GM13977 (cell line): ENCODE measurements at regions not wholly inside any gene's neighbourhood (a gene's known extent, or its start where the extent isn't known, plus 50 kb on each side); places are given as distances from the start of the nearest gene placed in this dataset.

Experiments used
- DNase-seq: peaks from one replicate; pipeline ENCODE4 v3.0.0; 2012; ENCODE audit warnings: low spot score
- CTCF ChIP-seq: IDR thresholded peaks from 2 replicates; pipeline ENCODE4 v1.5.1; 2012; ENCODE audit warnings: mild to moderate bottlenecking, control low read depth; ENCODE audit not compliant: insufficient read depth; ENCODE audit errors: extremely low read depth, missing control alignments
- in situ Hi-C: fragments of 300-500 bp; cut with MboI; formaldehyde crosslinking; loops from one replicate; pipeline ENCODE4 v1.12.0; 2022; ENCODE audit warnings: low sequenced_read_pairs, low pct_unique_long_range_greater_than_20kb, mixed read lengths, inconsistent platforms; ENCODE audit not compliant: unreplicated experiment

GRCh38 chr5:155082401-155082800, 68.8 kb downstream of the KIF4B start:
- no peak for DNase-seq
- TF ChIP-seq CTCF = no peak

GRCh38 chr5:155085282-155085989, 71.9 kb downstream of the KIF4B start:
- TF ChIP-seq CTCF = no peak
- no peak for DNase-seq
- in situ Hi-C loops = no loop called here

More at GRCh38 chr5:155082401-155082800, 68.8 kb downstream of the KIF4B start:
- in situ Hi-C loops = no loop called here

- TF ChIP-seq CTCF = no peak
- in situ Hi-C loops = no loop called here
- no peak for DNase-seq
These were observed 73.5 kb downstream of the KIF4B start for GRCh38 chr5:155087036-155087435.

- in situ Hi-C loops = no loop called here
These were observed 75.3 kb downstream of the KIF4B start for GRCh38 chr5:155088811-155089210.

GRCh38 chr5:155089643-155090042, 76.1 kb downstream of the KIF4B start:
- TF ChIP-seq CTCF = no peak
- in situ Hi-C loops = no loop called here
- DNase-seq = no peak

More at GRCh38 chr5:155088811-155089210, 75.3 kb downstream of the KIF4B start:
- no peak for TF ChIP-seq CTCF
- DNase-seq = no peak

GRCh38 chr5:155091063-155091648, 77.6 kb downstream of the KIF4B start:
- DNase-seq = no peak
- in situ Hi-C loops = no loop called here

More at GRCh38 chr5:155091063-155091648, 77.6 kb downstream of the KIF4B start:
- TF ChIP-seq CTCF = no peak
